Rectal smooth muscle tissue (tissue), 1 donor: ENCODE measurements at regions not wholly inside any gene's neighbourhood (a gene's known extent, or its start where the extent isn't known, plus 50 kb on each side); places are given as distances from the start of the nearest gene placed in this dataset.

Source experiments
- H3K27ac ChIP-seq: one replicate; pipeline ENCODE4 v1.7.0; 2013; ENCODE audit warnings: low read depth, low read length, inconsistent platforms
- H3K27me3 ChIP-seq: one replicate; pipeline ENCODE4 v1.7.0; 2013; ENCODE audit warnings: low read length; ENCODE audit not compliant: control insufficient read depth, insufficient read depth
- H3K36me3 ChIP-seq: one replicate; pipeline ENCODE4 v1.7.0; 2013; ENCODE audit warnings: low read length; ENCODE audit not compliant: control insufficient read depth, insufficient read depth
- H3K4me1 ChIP-seq: one replicate; pipeline ENCODE4 v1.7.0; 2013; ENCODE audit warnings: low read length; ENCODE audit not compliant: control insufficient read depth, insufficient read depth
- H3K4me3 ChIP-seq: one replicate; pipeline ENCODE4 v1.7.0; 2013; ENCODE audit warnings: low read length
- H3K9ac ChIP-seq: one replicate; pipeline ENCODE4 v1.7.0; 2013; ENCODE audit warnings: low read length

DNA sequence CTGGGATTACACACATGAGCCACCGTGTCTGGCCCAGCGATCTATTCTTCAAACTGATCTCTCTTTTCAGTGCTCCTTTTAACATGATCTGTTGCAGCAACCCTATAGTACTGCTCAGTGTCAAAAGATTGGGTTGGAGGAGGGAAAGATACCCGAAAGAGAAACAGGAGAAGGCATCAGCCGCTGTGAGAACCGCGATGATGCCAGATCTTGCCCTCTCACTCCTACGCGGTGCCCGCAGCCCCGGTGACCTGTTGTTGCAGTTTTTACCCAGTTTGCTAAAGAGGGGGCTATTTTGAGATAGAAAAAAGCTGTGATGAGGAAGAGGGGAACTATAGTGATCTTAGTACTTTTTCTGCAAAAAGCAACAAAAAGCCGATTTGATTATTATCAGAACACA is 335.5 kb downstream of the KCNS3 start:
- Histone ChIP-seq H3K27ac (no peak overlapping the region), H3K9ac (no peak overlapping the region), H3K4me1 (no peaks in the 10 kb centered on the region), H3K36me3 (no peaks in the 10 kb centered on the region), H3K27me3 (no peaks in the 10 kb centered on the region), H3K4me3 (no peak overlapping the region)

DNA sequence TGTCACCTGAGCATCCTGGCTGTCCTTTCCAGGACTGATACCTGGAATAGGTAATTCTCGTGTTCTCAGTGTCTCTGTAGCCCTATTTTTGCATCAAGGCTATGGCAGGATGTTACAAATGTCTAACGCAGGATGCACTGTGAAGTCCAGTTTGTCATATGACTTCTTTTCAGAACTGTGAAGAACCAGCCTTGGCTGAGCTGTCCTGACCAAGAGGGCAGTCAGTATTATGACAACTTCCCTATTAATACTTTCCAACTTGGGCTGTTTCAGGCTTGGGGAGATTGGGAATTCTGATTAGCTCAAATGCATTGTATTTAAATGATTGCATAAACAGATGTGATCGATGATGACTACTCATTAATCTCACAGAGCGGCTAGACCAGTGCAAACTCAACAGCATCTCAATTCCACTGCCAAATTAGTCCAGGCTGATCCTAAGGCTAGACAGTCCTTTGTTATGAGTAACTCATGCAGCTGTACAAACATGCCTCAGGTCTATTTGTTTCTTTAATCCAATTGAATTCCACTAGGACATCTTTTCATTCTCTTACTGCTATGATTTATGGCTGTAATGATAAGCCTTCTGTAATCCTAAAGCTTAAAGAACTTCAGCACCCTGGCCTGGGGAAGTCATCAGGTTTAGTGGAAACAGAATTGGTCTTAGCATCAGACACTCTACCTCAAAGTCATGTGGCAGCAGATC is 331.6 kb downstream of the KCNS3 start:
- no peaks in the 10 kb centered on the region for H3K36me3 ChIP-seq
- no peaks in the 10 kb centered on the region for H3K27me3 ChIP-seq
- no peak overlapping the region for H3K27ac ChIP-seq
- no peaks in the 10 kb centered on the region for H3K4me1 ChIP-seq
- no peak overlapping the region for H3K9ac ChIP-seq
- no peak overlapping the region for H3K4me3 ChIP-seq

DNA sequence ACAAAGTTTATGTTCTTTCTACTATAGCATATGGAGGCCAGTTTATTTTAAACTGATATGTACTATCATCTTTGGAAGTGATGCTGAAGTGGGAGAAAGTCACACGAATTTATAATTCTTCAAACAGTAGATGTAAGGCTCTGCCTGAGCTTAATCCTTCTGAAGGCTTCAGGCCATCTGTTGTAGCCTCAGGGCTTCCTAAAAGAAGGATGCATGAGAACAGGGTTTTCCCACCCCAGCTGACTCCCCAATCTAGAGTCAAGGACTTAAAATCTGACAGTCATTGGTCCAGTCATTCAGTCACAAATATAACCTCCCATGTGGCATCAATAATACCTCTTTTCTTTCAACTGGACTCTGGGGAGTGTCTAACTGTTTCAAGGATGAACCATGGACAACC is 330.5 kb downstream of the KCNS3 start:
- Histone ChIP-seq H3K4me1 (no peaks in the 10 kb centered on the region), H3K27me3 (no peaks in the 10 kb centered on the region), H3K4me3 (no peak overlapping the region), H3K9ac (no peak overlapping the region), H3K36me3 (no peaks in the 10 kb centered on the region), H3K27ac (no peak overlapping the region)

DNA sequence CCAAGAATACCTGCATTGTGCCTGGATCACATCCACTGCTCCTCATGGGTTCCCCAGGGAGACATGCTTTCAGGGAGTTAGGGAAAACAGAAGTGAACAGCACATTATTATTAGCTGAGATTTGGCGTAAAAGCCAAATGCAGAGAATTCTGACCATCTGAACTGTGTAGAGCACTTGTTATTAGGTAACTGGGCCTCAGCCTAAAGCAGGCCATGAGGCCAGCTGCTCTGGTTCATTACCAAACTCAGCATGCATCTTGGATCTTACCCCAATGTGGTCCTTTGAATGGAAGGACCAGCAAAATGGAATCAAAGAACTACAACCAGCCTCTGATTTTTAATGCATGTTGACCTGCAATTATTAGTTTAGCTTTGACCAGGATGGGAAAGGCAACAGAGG is 322.3 kb downstream of the KCNS3 start:
- no peak overlapping the region for H3K9ac ChIP-seq
- H3K27ac ChIP-seq: no peak overlapping the region
- H3K4me3 ChIP-seq: no peak overlapping the region
- no peaks in the 10 kb centered on the region for H3K4me1 ChIP-seq
- no peaks in the 10 kb centered on the region for H3K27me3 ChIP-seq
- no peaks in the 10 kb centered on the region for H3K36me3 ChIP-seq

DNA sequence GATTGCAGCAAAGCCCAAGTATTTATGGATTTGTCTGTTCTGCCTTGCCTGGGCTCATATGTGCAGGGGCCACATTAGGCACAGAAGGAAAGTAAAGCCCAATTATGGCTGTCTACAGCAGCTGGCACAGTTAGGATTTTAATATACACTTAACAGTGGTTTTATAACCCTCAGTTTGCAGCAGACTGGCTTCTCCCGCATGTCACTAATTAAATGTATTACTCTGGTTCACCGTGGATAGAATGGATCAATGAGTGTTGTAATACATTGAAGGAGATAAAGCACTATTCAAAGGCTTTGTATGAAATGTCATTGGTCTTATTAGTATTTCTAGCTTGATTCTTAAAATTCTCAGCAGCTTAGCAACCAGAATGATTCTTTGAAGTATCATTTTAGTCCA is 320.2 kb downstream of the KCNS3 start:
- Histone ChIP-seq H3K36me3 (no peaks in the 10 kb centered on the region), H3K4me3 (no peak overlapping the region), H3K4me1 (no peaks in the 10 kb centered on the region), H3K27ac (no peak overlapping the region), H3K9ac (no peak overlapping the region), H3K27me3 (no peaks in the 10 kb centered on the region)

DNA sequence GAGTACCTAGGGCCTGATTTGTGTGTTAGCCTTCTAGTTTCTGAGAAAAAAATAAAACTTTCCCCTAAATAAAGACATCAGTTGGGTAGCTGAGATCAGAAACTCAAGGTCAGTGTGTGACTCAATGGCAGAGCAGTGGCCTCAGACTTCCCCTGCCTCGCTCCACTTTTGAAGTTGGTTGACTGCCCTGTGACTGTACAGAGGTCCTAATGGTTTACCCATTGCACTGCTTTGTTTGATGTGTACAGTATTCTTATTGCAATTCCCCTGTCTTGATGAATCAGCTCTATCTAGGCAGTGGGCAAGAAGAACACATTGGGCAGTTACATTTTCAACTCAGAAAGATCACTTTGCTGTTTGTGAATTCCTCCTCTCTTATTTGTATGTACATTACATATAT is 315.7 kb downstream of the KCNS3 start:
- no peaks in the 10 kb centered on the region for H3K4me1 ChIP-seq
- H3K27ac ChIP-seq: no peak overlapping the region
- no peak overlapping the region for H3K9ac ChIP-seq
- no peaks in the 10 kb centered on the region for H3K27me3 ChIP-seq
- no peaks in the 10 kb centered on the region for H3K36me3 ChIP-seq
- no peak overlapping the region for H3K4me3 ChIP-seq

DNA sequence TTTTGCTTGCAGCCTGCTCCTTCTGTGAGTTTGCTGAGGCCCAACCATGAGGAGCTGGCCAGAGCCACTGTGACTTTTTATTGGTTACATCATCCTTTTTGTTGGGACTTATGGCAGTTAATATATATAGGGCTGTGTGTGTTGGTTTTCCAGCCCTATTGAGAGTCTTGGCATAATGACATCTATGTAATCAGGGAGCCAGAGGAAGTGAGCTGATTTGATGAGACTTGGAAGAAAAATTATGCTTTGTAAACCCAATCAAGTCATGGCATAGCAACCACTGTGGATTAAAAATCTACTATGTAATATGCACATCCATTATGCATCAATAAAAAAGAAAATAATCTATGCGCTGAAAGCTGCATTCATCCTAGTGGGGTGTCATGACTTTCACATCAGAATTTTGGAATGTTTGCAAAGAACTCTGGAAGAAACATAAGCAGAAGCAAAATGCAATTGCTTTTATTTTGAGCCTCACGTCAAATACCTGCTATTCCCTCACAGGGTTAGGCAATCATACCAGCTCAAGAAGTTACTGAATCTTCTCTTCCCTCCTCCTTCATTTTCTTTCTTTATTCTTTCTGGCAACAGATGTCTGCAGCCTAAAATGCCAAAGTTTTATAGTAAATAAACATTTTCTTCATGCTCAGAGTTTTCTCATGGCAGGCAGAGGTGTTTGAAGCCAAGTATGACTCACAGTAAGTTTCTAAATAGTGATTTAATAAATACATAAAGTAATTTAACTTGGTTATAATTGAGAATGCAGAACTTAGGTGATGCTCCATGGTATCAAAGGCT is 308.5 kb downstream of the KCNS3 start:
- Histone ChIP-seq H3K4me3 (no peak overlapping the region), H3K9ac (no peak overlapping the region), H3K27me3 (no peaks in the 10 kb centered on the region), H3K27ac (no peak overlapping the region), H3K4me1 (no peaks in the 10 kb centered on the region), H3K36me3 (no peaks in the 10 kb centered on the region)

DNA sequence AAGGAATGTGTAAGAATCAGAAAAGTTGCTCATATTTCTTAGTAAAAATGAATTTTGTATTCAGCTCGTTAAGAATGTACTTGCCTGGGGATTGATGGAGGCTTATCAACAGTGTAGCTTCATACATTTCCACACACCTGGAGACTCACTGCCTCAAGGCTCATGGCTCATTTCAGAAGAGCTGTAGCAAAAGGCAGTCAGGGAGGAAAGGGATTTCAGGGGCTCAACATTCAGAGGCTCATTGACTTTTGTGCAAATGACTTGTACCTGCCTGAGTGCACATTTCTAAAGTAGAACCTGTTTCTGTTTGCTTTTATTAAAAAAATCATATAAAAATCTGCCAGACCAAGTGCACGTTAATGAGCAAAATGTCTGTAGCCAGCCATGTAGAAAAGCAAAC is 304.4 kb downstream of the KCNS3 start:
- no peaks in the 10 kb centered on the region for H3K27me3 ChIP-seq
- no peak overlapping the region for H3K9ac ChIP-seq
- H3K4me1 ChIP-seq: no peaks in the 10 kb centered on the region
- no peaks in the 10 kb centered on the region for H3K36me3 ChIP-seq
- H3K27ac ChIP-seq: no peak overlapping the region
- H3K4me3 ChIP-seq: no peak overlapping the region

DNA sequence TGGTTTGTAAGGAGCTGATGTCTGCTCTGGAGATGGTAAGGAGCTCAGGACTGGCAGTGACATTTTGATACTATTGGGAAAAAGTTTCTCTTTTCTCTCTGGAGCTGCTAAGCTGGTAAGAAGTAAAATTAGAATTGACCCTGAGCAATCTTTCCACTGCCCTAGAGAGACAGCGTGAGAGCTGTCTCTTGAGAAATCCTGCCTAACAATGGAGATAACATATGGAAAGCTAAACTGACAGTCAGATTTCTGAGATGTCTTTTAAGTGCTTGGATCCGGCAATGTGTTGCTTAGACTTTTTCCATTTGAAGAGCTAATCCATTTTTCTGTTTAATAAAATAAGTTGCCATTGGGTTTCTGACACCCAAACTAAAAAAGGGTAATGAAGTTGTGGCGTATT is 302.4 kb downstream of the KCNS3 start:
- H3K9ac ChIP-seq: no peak overlapping the region
- H3K4me1 ChIP-seq: no peaks in the 10 kb centered on the region
- no peak overlapping the region for H3K27ac ChIP-seq

DNA sequence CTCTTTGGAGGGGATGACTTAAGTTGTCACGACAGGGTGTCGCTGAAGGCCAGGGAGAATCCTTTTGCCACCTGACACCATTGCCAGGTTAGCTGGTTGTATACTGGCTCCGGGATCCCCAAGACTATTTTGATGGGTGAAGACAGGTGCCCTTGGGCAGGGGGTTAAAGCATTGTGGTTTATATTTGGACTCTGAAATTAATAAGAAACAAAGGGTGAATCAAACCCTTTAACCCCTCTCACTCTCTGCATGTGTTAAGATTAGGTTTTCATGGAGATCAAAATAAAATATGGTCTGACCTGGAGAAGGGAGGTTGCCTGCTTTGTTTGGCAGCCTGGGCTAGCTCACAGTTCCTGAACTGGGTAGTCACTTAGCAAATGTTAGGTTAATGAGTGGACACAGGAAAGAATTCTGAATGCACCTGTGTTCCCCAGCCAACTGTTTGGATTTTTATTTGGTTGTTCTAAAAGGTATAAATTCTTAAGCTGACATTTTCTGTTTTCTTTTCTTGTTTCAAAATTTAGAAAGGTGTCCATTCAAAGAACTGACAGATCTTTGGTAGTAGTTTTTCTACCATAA is 301.7 kb downstream of the KCNS3 start:
- no peak overlapping the region for H3K4me3 ChIP-seq
- H3K27me3 ChIP-seq: no peaks in the 10 kb centered on the region
- H3K36me3 ChIP-seq: no peaks in the 10 kb centered on the region
- no peak overlapping the region for H3K27ac ChIP-seq
- H3K4me1 ChIP-seq: no peaks in the 10 kb centered on the region
- H3K9ac ChIP-seq: no peak overlapping the region

More for the DNA sequence above, 302.4 kb downstream of the KCNS3 start:
- no peaks in the 10 kb centered on the region for H3K27me3 ChIP-seq
- H3K36me3 ChIP-seq: no peaks in the 10 kb centered on the region
- H3K4me3 ChIP-seq: no peak overlapping the region

DNA sequence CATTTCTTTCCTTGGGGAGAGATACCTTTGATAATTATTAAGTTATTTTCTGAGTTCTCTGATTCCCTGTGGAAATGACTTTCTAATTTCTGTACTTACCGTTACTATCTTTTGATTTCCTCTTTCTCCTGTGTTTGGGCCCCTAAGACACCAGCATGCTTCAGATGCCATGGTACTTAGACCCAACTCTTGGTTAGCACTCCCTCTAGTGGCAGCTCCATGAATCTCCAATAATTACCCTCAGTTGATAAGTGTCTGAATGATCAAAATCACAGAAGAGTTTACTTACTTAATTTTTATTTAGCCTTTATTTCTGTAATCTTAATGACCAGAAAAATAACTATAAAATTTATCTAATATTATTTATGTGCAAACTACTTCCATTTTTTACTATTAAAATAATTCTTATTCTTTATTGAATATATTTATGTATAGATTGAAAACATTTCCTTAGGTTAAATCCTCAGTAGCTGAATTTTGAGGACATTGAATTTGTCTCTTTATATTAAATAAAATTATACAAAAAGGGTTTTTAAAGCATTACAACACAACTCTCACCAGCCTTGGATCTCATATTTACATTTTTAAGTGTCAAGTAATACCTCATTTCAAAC is 300.4 kb downstream of the KCNS3 start:
- no peak overlapping the region for H3K27ac ChIP-seq

DNA sequence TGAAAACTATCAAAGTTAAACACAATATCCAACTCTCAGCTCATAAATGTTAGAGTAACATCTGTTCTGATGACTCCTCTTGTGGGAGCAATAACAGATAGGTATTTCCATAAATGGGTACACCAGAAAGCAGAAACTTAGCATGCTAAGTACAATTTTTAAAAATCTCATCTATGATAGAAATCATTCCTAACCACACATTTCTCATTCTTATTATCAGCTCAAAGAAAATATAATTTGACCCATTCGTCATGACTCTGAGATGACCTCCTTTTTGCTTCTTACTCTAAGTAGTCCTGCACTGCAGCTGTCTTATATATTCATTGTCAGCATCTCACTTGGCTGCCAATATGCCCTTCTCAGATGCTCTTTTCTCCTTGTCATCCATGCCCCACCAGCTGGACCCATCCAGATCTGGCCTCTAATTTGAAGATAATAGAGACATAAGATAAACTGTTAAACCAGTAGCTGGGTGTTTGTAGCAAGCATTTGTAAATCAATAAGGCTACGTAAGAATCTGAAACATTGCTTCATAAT is 298.3 kb downstream of the KCNS3 start:
- Histone ChIP-seq H3K27me3 (no peaks in the 10 kb centered on the region), H3K4me3 (no peak overlapping the region), H3K27ac (no peak overlapping the region), H3K4me1 (no peaks in the 10 kb centered on the region), H3K9ac (no peak overlapping the region), H3K36me3 (no peaks in the 10 kb centered on the region)

More for the DNA sequence above, 300.4 kb downstream of the KCNS3 start:
- H3K36me3 ChIP-seq: no peaks in the 10 kb centered on the region
- H3K9ac ChIP-seq: no peak overlapping the region
- no peaks in the 10 kb centered on the region for H3K27me3 ChIP-seq
- H3K4me1 ChIP-seq: no peaks in the 10 kb centered on the region
- no peak overlapping the region for H3K4me3 ChIP-seq
